Ovary (tissue), 3 donors: ENCODE measurements at regions not wholly inside any gene's neighbourhood (a gene's known extent, or its start where the extent isn't known, plus 50 kb on each side); places are given as distances from the start of the nearest gene placed in this dataset.

Source experiments
- CTCF ChIP-seq, 3 donors: fragments of 450-650 bp in 2 of 3; fragments of 200-600 bp in 1 of 3; IDR thresholded peaks; one replicate each; pipeline versions ENCODE4 v1.5.1 to v1.8.0; 2016 to 2022; ENCODE audit warnings: antibody characterized with exemption in 3 of 3, mild to moderate bottlenecking in 1 of 3
- EP300 ChIP-seq: sonication (generic); formaldehyde crosslinking; IDR thresholded peaks from one replicate; pipeline ENCODE4 v1.6.1; 2017; ENCODE audit warnings: antibody characterized with exemption
- POLR2A ChIP-seq: fragments of 450-650 bp; IDR thresholded peaks from one replicate; pipeline ENCODE4 v1.6.1; 2017; ENCODE audit warnings: antibody characterized with exemption, mild to moderate bottlenecking, moderate library complexity
- donor health status: DM: no; HTN: no; CAD: no.

GRCh38 chr13:103634066-103634465, 567.8 kb upstream of the SLC10A2 start:
- TF ChIP-seq CTCF (IDR thresholded peaks at IDR 0.05) = no peak
- no peak for TF ChIP-seq EP300
- TF ChIP-seq POLR2A = no peak
